Prostate gland (tissue), 2 donors: ENCODE measurements at regions not wholly inside any gene's neighbourhood (a gene's known extent, or its start where the extent isn't known, plus 50 kb on each side); places are given as distances from the start of the nearest gene placed in this dataset.

ENCODE experiments used
- POLR2A ChIP-seq: fragments of 450-650 bp; IDR thresholded peaks from one replicate; pipeline ENCODE4 v1.6.1; 2016; ENCODE audit warnings: antibody characterized with exemption, mild to moderate bottlenecking
- POLR2AphosphoS5 ChIP-seq: sonication (generic); formaldehyde crosslinking; IDR thresholded peaks from one replicate; pipeline ENCODE4 v1.6.1; 2017; ENCODE audit warnings: antibody characterized with exemption
- TF ChIP-seq, protein P1 (sequence below), 4 experiments: fragments of 200-600 bp in 2 of 4; fragments of 450-650 bp in 2 of 4; sonication (generic) in 2 of 4; IDR thresholded peaks; 1 replicate in 3 of 4; 2 replicates in 1 of 4; pipeline ENCODE4 v1.5.1; 2016 to 2019; ENCODE audit warnings: antibody characterized with exemption in 4 of 4, mild to moderate bottlenecking in 2 of 4, moderate library complexity in 2 of 4

- TF ChIP-seq, protein P1, sequence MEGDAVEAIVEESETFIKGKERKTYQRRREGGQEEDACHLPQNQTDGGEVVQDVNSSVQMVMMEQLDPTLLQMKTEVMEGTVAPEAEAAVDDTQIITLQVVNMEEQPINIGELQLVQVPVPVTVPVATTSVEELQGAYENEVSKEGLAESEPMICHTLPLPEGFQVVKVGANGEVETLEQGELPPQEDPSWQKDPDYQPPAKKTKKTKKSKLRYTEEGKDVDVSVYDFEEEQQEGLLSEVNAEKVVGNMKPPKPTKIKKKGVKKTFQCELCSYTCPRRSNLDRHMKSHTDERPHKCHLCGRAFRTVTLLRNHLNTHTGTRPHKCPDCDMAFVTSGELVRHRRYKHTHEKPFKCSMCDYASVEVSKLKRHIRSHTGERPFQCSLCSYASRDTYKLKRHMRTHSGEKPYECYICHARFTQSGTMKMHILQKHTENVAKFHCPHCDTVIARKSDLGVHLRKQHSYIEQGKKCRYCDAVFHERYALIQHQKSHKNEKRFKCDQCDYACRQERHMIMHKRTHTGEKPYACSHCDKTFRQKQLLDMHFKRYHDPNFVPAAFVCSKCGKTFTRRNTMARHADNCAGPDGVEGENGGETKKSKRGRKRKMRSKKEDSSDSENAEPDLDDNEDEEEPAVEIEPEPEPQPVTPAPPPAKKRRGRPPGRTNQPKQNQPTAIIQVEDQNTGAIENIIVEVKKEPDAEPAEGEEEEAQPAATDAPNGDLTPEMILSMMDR (IDR thresholded peaks at IDR 0.05): peak; percentile 10 to 69 (median 51)
- TF ChIP-seq POLR2AphosphoS5 (no peak), POLR2A (no peak)
These were observed 134.0 kb upstream of the BARHL2 start for GRCh38 chr1:90850898-90851710.
